ENCODE measurements at regions not wholly inside any gene's neighbourhood (a gene's known extent, or its start where the extent isn't known, plus 50 kb on each side); places are given as distances from the start of the nearest gene placed in this dataset.
"Not testable (repeated sequence)": the region's sequence is repeated elsewhere in the genome, so short reads cannot be mapped to it uniquely, and the experiment has no call there.

DNA sequence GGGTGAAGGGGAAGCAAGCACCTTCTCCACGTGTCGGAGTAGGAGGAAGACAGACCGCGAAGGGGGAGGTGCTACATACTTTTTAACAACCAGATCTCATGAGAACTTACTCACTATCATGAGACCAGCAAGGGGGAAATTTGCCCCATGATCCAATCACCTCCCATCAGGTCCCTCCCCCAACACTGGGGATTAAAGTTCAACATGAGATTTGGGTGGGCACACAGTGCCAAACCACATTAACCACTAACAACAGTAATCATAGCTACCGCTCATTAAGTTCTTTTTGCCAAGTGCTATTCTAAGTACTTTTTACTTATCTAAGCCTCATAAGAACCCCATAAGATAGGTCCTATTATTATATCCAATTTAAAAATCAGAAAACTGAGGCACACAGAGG lies 450.5 kb upstream of the DDI1 start:
- no peak for DNase-seq

DNA sequence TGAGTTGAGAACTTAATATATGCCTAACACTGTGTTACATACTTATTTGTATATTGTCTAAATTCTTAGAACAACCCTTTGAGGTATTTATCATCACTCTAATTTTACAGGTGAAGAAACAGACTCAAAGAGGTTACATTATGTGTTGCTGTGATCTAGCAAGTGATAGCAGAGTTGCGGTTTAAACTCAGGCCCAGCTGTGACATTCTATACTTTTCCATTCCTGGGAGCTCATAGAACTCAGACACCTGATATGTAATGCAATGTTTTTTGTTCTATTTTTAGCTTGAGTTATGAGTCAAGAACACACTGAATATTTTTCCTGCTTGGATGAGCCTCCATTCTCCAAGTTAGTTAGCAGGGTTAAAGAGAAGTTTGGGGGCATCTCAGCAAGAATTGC lies 449.7 kb upstream of the DDI1 start:
- no peak for DNase-seq

DNA sequence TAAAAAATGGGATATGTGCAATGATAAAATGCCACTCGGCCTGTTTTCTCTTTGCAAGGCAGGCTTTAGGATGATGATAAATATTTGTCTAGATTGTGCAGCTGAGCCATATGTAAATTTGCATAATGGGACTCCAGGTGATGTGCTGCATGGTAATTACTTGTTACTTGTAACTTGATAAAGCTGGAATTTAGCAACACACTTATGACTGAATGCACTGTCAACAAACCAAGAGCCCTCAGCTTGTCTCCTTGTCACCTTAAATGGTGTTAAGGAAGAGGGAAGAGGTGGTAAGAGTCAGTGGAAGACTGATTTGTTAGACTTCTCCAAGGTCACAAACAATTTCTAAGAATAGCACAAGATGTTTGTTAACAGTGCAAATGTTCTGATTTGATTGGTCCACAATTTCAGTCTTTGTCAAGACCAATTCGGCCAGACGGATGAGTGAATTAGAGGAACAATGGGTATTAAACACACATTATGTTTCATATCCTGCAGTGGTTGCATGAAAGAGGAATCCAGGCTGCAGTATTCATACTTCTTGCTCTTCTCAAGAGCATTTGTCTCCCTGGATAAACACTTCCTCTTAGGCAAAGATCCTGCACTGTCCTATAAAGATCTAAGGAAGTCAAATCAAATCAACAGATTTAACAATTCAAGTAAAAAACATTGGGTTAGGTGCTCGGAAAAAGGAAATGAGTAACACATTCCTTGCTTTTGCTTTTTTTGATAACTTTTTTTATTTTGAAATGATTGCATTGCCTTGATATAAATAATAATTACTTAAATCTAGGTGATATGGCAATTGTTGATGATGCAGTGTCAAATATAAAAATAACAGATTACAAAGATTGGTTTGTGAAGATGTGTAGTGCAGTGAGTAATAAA lies 448.3 kb upstream of the DDI1 start:
- no peak for DNase-seq

DNA sequence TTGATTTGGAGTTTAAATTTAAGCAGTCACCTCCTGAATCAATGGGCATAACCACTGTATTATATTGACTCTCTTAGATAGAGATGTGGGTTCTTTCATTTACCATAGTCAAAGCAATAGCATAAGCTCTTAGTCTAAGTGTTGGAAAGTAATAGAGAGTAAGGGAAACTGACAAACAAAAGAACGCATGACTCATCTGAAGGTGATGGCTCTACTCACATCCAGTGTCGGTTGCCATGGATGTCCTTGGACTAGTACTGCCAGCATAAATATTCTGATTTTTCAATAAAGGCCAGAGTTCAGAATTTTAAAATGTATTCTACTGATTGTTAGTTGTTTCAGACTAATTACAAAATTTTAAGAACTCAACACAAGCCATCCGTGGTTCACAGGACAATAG lies 444.9 kb upstream of the DDI1 start:
- DNase-seq, result no peak

DNA sequence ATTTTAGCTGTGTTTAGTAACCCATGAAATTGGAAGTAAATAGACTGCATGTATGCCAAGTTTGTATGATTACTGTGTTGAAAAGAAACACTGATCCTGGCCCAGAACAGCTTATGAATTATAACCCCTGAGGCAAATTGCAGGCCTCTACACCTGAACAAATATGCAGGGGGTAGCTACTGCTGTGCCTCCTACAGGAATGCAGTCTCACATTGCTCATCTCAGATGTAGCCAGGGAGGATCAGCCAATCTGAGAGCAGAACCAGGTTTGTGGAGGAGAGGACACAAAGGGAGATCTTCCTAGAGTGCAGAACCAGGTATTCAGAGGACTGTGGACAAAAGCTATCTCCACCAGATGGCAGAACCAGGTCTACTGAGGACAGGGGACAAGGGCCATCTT lies 442.2 kb upstream of the DDI1 start:
- no peak for DNase-seq

DNA sequence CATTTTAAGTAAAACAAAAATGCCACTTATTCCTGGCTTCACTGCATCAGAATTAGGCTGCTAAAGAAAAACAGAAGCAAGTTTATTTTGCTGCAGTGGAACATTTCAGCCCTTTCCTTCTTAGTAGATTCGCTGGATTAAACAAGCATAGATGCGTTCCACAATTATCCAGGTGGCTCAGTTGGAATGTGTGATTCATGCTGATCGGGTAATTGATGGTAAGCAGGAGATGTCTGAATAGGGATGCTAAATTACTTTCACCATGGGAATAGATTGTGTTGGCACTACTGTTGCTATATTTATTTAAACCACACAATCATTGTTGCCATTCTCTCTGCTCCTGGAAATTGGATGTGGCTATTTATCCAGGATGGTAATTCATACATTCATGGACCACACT lies 440.1 kb upstream of the DDI1 start:
- no peak for DNase-seq

DNA sequence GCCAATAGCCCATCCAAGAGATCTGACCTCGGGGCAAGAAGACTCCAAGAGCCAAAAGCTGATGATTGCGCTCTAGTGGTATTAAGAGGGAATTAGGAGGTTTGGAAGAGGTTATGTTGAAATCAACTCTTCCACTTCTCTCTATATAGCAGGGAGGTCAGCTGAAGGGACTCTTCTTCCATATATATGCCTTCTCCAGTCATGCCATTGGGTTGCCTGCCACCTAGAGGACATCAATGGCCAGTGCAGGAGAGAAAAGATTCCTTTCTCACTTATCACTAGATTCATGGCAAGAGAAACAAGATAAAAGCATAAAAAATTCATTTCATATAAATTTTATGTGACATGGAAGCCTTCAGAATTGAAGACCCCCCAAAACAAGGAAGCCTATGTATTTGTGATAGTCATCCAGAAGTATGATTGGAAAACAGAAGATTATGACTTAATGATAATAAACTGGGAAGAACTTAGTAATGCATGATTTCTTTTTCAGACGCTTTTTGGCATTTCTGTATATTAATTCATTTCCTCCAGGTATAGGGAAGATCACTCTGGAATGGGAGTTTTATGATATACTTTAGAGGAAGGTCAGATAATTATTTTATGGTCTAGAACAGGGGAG lies 435.1 kb upstream of the DDI1 start:
- peak; percentile 26 for DNase-seq

DNA sequence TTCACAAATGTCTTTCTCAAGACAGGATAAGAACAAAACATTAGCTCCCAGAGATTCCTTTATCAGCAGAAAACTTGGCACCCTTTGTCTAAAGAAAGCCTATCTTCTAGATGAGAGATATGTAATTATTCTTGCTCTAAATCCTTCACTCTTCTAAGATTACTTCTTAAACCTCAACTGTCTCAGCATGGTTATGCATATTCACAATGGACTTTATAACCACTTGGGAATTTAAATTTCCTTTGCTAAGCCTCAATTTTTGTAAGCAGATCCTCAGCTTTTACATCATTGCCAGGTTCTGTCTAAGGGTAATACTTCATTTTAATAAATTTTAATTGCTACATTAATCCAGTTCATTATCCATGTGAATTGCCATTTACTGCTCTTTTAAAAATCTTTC lies 433.6 kb upstream of the DDI1 start:
- DNase-seq, result no peak

DNA sequence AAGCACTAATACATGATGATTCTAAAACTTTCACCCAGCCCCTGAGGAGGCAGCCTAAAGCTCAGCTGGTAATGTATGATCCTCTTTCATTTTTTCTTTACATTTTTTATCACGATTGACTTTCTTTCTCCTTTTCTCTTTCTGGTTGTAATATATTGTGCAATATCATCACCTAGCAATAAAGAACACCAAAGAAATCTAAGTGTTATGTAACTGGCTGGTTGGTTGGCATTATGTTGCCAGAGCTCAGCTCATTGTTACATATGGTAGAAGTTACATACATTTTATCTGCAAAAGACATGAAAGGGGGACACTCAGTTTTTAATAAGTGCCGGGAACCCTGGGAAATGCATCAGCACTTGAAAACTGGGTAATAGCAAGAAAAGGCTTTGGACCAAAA lies 432.1 kb upstream of the DDI1 start:
- no peak for DNase-seq

DNA sequence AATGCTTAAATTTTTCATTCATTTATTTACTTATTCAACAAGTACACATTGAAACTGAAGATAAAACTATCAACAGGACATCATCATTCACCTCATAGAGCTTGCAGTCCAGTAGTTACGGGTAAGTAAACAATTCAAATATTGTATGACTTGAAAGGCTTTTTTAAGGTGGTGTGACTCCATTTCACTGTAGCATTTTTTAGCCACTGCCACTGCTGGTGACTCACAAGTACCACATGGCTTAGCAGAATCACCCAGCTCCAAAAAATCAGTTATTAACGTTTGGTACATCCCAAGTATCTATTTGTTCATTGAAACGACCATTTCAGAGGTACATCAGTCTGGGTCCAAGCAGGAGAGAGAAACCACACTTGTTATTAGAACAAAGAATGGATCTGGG lies 427.9 kb upstream of the DDI1 start:
- DNase-seq, result no peak

DNA sequence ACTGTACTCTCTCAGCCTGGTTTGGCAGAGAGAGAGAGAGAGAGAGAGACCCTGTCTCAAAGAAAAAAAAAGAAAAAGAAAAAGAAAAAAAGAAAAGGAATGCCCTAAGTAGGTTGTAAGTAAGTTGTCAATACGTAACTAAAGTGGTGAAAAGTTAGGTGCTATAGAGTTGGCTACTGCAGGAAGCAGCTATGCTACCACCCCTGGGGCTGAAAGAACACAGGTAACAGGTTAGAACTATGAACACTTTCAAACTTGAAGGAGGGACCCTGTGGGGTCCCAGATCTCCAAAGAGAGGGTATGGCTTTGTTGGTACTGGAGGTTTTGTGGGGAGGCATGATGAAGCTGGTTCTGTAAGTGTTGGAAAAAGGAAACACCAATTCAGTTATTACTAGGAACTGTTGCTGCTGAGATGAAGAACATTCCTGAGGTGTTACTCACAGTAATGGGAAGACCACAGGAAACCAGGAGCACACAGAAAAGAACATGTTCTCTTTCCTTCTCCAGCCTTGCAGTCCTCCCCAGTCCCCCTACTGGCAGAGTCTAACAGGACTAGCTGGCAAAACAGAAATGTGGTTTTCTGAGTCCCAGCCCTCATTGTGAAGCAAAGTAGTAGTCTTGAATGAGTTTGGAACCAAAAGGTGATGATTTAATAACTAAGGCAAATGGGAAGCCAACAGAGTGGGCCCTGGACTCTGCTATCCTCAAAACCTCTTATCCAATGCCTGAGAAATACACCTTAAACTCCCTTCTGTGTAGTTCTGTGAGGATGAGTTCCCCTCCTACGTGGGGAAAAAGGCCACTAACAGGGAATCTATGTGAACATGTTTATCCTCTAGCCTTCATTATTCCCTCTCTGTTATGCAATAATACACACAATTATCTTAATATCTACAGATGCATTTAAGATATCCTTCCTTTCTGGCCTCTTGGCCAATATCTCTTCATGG lies 427.0 kb upstream of the DDI1 start:
- DNase-seq, result no peak

DNA sequence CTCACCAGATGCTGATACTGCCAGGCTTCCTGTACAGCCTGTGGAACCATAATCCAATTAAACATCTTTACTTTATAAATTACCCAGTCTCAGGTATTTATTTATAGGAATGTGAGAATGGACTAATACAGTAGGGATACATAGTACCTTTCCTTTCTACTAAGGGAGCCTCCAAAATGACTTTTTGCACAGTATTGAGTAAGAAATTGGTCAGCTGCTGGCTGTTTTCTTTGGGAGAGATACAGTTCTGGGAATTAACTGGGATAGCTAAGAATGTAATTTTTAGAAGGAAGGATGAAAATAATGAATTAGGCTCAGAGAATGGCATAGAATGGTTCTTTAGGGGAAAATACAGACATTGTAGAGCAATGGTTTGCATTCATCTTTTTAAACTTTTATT lies 426.0 kb upstream of the DDI1 start:
- no peak for DNase-seq

DNA sequence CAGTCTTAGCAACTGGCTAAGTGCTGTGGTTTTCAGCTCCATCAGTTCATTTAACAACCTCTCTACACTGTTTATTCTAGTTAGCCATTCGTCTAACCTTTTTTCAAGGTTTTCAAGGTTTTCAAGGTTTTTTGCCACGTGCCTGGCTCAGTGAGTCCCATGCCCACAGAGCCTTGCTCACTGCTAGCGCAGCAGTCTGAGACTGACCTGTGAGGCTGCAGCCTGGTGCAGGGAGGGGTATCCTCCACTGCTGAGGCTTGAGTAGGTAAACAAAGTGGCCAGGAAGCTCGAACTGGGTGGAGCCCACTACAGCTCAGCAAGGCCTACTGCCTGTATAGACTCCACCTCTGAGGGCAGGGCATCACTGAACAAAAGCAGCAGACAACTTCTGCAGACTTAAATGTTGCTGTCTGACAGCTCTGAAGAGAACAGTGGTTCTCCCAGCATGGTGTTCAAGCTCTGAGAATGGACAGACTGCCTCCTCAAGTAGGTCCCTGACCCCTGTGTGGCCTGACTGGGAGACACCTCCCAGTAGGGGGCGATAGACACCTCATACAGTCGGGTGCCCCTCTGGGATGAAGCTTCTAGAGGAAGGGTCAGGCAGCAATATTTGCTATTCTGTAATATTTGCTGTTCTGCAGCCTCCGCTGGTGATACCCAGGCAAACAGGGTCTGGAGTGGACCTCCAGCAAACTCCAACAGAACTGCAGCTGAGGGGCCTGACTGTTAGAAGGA lies 424.7 kb upstream of the DDI1 start:
- not testable (repeated sequence) for DNase-seq

DNA sequence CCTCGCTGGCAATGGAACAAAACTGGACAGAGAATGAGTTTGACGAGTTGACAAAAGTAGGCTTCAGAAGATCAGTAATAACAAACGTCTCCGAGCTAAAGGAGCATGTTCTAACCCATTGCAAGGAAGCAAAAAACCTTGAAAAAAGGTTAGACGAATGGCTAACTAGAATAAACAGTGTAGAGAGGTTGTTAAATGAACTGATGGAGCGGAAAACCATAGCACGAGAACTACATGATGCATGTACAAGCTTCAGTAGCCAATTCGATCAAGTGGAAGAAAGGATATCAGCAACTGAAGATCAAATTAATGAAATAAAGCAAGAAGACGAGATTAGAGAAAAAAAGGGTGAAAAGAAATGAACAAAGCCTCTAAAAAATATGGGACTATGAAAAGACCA lies 424.0 kb upstream of the DDI1 start:
- DNase-seq, result not testable (repeated sequence)

DNA sequence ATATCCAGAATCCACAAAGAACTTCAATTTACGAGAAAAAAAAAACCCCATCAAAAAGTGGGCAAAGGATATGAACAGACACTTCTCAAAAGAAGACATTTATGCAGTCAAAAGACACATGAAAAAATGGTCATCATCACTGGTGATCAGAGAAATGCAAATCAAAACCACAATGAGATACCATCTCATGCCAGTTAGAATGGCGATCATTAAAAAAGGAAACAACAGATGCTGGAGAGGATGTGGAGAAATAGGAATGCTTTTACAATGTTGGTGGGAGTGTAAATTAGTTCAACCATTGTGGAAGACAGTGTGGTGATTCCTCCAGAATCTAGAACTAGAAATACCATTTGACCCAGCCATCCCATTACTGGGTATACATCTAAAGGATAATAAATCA lies 419.9 kb upstream of the DDI1 start:
- DNase-seq, result not testable (repeated sequence)

DNA sequence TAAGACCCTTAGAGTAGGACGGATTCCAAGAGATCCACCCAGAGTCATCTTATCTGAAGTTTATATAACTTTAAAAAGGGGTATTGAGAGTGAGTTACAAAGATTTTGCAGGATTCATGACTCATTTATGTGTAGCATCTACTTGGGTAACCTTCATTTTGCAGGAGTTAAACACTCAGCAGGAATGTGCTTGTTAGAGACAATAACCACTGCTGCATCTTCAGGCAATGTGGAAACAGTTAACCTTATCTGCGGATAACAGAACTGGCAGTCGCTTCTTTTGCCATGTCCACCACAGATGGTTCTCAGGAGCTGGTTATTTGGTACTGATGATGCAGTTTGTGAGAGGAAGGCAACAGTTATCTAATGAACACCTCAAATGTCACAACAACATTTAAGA lies 417.9 kb upstream of the DDI1 start:
- DNase-seq, result no peak

DNA sequence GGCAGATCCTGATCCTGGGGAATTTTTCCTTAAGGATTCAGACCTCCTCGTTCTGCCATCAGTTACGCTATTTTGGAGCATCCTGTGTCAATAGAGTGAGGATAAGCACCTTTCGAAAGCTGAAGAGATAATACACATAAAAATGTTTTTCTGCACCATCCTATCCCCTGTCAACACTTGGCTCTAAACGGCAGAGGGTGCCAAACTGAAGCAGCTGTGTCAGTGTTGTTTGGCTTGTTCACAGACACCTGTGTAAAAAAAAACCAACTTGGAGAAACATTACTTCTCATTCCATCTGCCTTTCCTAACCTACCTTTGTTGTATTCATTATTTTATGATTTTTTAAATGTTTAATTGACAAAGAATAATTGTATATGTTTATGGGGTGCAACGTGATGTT lies 417.0 kb upstream of the DDI1 start:
- no peak for DNase-seq

DNA sequence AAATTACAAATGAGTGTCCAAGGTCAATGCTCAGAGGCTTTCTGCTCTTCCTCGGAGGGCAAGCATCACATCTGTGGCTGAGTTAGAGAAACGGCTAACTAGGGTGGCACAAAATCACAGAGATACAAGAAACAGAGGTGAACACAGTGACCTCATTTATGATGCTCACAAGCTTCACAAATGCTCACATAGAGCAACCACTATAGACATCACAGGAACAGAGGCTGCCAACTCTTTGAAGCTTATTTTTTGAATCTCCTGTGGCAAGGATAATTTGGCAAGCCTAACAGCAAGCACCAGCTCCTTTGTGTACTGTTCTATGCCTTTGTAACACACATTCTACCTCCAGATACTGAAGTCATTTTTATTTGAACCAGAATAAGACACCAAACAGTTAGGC lies 416.5 kb upstream of the DDI1 start:
- no peak for DNase-seq

DNA sequence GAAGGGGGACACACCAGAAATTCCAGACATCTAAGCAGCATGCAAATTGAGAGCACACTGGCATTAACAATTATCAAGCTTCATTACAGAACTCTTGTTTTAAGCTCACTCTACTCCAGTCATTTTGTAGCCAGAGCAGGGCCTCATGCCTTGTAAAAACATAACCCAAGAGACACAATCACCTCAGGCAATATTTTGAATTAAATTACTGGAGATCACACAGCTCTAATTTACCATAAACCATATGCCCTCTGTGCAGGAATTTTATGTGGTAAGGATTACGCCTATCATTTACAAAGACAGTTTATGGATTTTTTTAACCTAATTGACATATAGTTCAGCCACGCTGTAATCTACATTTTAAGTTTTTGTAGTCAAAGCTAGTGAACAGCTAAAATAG lies 414.1 kb upstream of the DDI1 start:
- DNase-seq, result no peak

DNA sequence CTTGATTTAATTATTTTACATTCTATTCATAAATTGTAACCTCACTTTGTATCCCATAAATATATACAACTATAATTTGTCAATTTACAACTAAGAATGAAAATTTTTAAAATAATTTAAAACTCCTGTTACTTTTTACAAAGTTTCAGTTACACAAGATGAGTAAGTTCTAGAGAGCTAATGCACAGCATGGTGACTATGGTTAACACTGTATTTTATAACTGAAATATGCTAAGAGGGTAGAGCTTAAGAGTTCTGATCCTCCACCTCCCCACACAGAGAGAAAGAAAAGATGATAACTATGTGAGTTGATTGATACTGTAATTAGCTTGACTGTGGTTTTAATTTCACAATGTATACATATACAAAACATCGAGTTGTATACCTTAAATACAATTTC lies 412.5 kb upstream of the DDI1 start:
- no peak for DNase-seq

DNA sequence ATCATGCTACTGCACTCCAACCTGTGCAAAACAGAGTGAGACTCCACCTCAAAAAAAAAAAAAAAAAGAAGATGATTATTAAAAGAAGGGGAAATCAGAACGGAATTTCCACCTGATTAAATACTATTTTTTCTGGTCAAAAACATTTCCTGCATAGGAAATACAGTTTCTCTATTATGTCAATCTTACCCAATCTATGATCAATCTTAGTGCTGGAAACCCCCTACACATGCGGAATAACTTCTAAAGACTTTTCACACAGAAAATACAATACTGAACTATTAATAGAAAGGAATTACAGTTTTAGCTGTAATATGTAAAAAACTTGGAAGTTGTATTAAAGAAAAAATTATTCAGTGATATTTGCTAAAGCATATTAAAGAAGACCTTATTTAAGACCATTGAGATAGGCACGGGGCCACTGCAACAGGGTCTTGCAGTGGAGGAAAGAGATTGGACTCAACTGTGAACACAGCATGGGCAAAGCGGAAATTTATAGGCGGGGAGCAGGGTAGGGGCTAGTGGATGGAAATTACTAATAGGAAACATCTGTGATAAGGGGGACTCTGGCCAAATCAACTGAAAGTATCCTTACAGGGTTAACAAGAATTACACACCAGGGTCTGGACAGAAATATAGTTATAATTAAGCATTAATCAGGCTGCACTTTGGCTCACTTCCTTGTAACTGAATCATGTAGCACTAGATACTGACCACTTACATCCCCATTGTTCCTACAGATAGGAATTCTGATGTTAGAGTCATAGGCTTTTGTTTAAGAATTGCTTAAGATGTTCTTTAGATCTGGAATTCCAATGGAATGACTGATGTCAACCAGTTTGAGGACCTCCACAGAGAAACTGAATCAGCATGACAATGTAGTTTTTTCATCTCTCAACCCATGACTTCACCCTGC lies 411.5 kb upstream of the DDI1 start:
- no peak for DNase-seq

DNA sequence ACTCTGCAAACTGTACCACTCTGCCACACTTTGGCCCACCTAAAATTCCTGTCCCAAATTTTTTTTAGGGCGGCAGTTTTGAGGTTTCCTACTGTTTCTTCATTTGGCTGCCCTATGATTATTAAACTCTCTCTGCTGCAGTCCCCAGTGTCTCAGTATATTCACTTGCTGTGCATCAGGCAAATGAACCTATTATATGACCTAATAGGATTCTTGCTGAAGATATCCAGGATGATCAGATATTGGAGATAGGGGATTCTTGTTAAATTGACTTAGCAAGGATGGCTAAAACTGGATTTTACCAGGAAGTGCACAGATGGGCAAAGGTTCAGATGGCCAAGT lies 410.8 kb upstream of the DDI1 start:
- no peak for DNase-seq
